Mesendoderm (in vitro differentiated cells): ENCODE measurements at regions not wholly inside any gene's neighbourhood (a gene's known extent, or its start where the extent isn't known, plus 50 kb on each side); places are given as distances from the start of the nearest gene placed in this dataset.

Experiments used
- DNase-seq: peaks from one replicate; pipeline ENCODE4 v3.0.0; 2013
- H2AK5ac ChIP-seq: 2 replicates; pipeline ENCODE4 v1.6.1; 2013; ENCODE audit warnings: low read length, inconsistent platforms
- H2BK120ac ChIP-seq: 2 replicates; pipeline ENCODE4 v1.6.1; 2013; ENCODE audit warnings: low read depth, mild to moderate bottlenecking, low read length, moderate library complexity, mixed read lengths
- H2BK15ac ChIP-seq: replicated peaks from 2 replicates; pipeline ENCODE4 v1.6.1; 2013; ENCODE audit warnings: low read depth, mild to moderate bottlenecking, moderate library complexity
- H2BK5ac ChIP-seq: 2 replicates; pipeline ENCODE4 v1.6.1; 2013; ENCODE audit warnings: low read length, inconsistent platforms
- H3K18ac ChIP-seq: 2 replicates; pipeline ENCODE4 v1.6.1; 2013; ENCODE audit warnings: mild to moderate bottlenecking, low read length, mixed read lengths
- H3K23ac ChIP-seq: one replicate; pipeline ENCODE4 v1.6.1; 2013; ENCODE audit warnings: low read length
- H3K27ac ChIP-seq: 2 replicates; pipeline ENCODE4 v1.5.1; 2013; ENCODE audit warnings: low read depth, mild to moderate bottlenecking, inconsistent platforms, low read length, moderate library complexity
- H3K27me3 ChIP-seq: 2 replicates; pipeline ENCODE4 v1.6.1; 2013; ENCODE audit warnings: low read length, control low read depth, mild to moderate bottlenecking, inconsistent platforms; ENCODE audit not compliant: insufficient read depth, poor library complexity
- H3K36me3 ChIP-seq: 2 replicates; pipeline ENCODE4 v1.6.1; 2013; ENCODE audit warnings: low read length, inconsistent platforms; ENCODE audit not compliant: control insufficient read depth, insufficient read depth
- H3K4ac ChIP-seq: one replicate; pipeline ENCODE4 v1.6.1; 2013; ENCODE audit warnings: low read depth, mild to moderate bottlenecking, low read length, moderate library complexity
- H3K4me1 ChIP-seq: 2 replicates; pipeline ENCODE4 v1.6.1; 2013; ENCODE audit warnings: low read depth, low read length, inconsistent platforms; ENCODE audit not compliant: control insufficient read depth
- H3K4me2 ChIP-seq: 2 replicates; pipeline ENCODE4 v1.6.1; 2013; ENCODE audit warnings: low read length
- H3K4me3 ChIP-seq: 2 replicates; pipeline ENCODE4 v1.5.1; 2013; ENCODE audit warnings: mild to moderate bottlenecking, low read length
- H3K56ac ChIP-seq: one replicate; pipeline ENCODE4 v1.6.1; 2013; ENCODE audit warnings: low read length
- H3K79me1 ChIP-seq: 2 replicates; pipeline ENCODE4 v1.6.1; 2013; ENCODE audit warnings: low read length, inconsistent platforms
- H3K79me2 ChIP-seq: 2 replicates; pipeline ENCODE4 v1.6.1; 2013; ENCODE audit warnings: mild to moderate bottlenecking, low read length; ENCODE audit not compliant: control insufficient read depth, insufficient read depth
- H3K9ac ChIP-seq: 2 replicates; pipeline ENCODE4 v1.6.1; 2013; ENCODE audit warnings: low read length, inconsistent platforms
- H4K5ac ChIP-seq: one replicate; pipeline ENCODE4 v1.6.1; 2013; ENCODE audit warnings: low read length
- H4K8ac ChIP-seq: one replicate; pipeline ENCODE4 v1.6.1; 2013; ENCODE audit warnings: low read depth, mild to moderate bottlenecking, control low read depth, low read length, moderate library complexity
- WGBS: extraction: QIAGEN DNeasy Blood & Tissue Kit; methylation state at CpG from one replicate; pipeline ENCODE4 v1.1.7; 2013; ENCODE audit warnings: low lambda C conversion rate, missing lambda C conversion rate; ENCODE audit not compliant: insufficient coverage; ENCODE audit errors: extremely low coverage; 5-methylcytosine and 5-hydroxymethylcytosine counted together

- Histone ChIP-seq H3K79me1 (no peaks in the 10 kb centered on the region), H3K4ac (no peak overlapping the region), H3K9ac (no peak overlapping the region), H3K79me2 (no peaks in the 10 kb centered on the region), H4K8ac (no peak overlapping the region), H3K27me3 (no peaks in the 10 kb centered on the region), H4K5ac (no peak overlapping the region), H2BK120ac (no peak overlapping the region), H3K27ac (no peak overlapping the region), H3K18ac (no peak overlapping the region), H2AK5ac (no peak overlapping the region), H2BK15ac (no peak overlapping the region), H3K4me1 (no peaks in the 10 kb centered on the region), H3K23ac (no peak overlapping the region), H3K36me3 (no peaks in the 10 kb centered on the region), H3K4me2 (no peak overlapping the region), H2BK5ac (no peak overlapping the region), H3K56ac (no peak overlapping the region), H3K4me3 (no peak overlapping the region)
- DNase-seq = no peak
- WGBS = no CpG with 5 or more reads among the region's 2 CpGs
These were observed 579.7 kb downstream of the PTPRC start for GRCh38 chr1:199218533-199218932.

- Histone ChIP-seq H3K79me1 (no peaks in the 10 kb centered on the region), H2AK5ac (no peak overlapping the region), H3K18ac (no peak overlapping the region), H3K4ac (no peak overlapping the region), H3K4me2 (no peak overlapping the region), H2BK120ac (no peak overlapping the region), H3K4me1 (no peaks in the 10 kb centered on the region), H3K27me3 (no peaks in the 10 kb centered on the region), H3K9ac (no peak overlapping the region), H4K8ac (no peak overlapping the region), H3K56ac (no peak overlapping the region), H3K4me3 (no peak overlapping the region), H4K5ac (no peak overlapping the region), H2BK5ac (no peak overlapping the region), H3K79me2 (no peaks in the 10 kb centered on the region), H3K27ac (no peak overlapping the region), H3K23ac (no peak overlapping the region), H3K36me3 (no peaks in the 10 kb centered on the region), H2BK15ac (no peak overlapping the region)
- no CpG with 5 or more reads among the region's 2 CpGs for WGBS
- no peak for DNase-seq
These were observed 581.2 kb downstream of the PTPRC start for GRCh38 chr1:199220031-199220430.

GRCh38 chr1:199221371-199222150 is 582.7 kb downstream of the PTPRC start:
- WGBS = no CpG with 5 or more reads among the region's 4 CpGs
- Histone ChIP-seq H3K27me3 (no peaks in the 10 kb centered on the region), H3K4ac (no peak overlapping the region), H3K23ac (no peak overlapping the region), H3K79me1 (no peaks in the 10 kb centered on the region), H2BK15ac (no peak overlapping the region), H4K8ac (no peak overlapping the region), H2BK120ac (no peak overlapping the region), H3K4me1 (no peaks in the 10 kb centered on the region), H3K4me2 (no peak overlapping the region), H2AK5ac (no peak overlapping the region), H3K27ac (no peak overlapping the region), H3K79me2 (no peaks in the 10 kb centered on the region), H3K9ac (no peak overlapping the region), H3K4me3 (no peak overlapping the region), H3K56ac (no peak overlapping the region), H4K5ac (no peak overlapping the region), H3K36me3 (no peaks in the 10 kb centered on the region), H2BK5ac (no peak overlapping the region), H3K18ac (no peak overlapping the region)
- DNase-seq = no peak

- Histone ChIP-seq H3K79me1 (no peaks in the 10 kb centered on the region), H3K4me3 (no peak overlapping the region), H2BK120ac (no peak overlapping the region), H3K79me2 (no peaks in the 10 kb centered on the region), H3K36me3 (no peaks in the 10 kb centered on the region), H3K27me3 (no peaks in the 10 kb centered on the region), H2BK5ac (no peak overlapping the region), H2BK15ac (no peak overlapping the region), H3K9ac (no peak overlapping the region), H2AK5ac (no peak overlapping the region), H3K56ac (no peak overlapping the region), H3K4me1 (no peaks in the 10 kb centered on the region), H3K18ac (no peak overlapping the region), H3K23ac (no peak overlapping the region), H3K4me2 (no peak overlapping the region), H4K5ac (no peak overlapping the region), H3K27ac (no peak overlapping the region), H4K8ac (no peak overlapping the region), H3K4ac (no peak overlapping the region)
- no CpG with 5 or more reads among the region's 3 CpGs for WGBS
- no peak for DNase-seq
These were observed 585.1 kb downstream of the PTPRC start for GRCh38 chr1:199223936-199224335.

GRCh38 chr1:199226163-199226562 is 587.3 kb downstream of the PTPRC start:
- H3K9ac ChIP-seq = no peak overlapping the region
- no peak overlapping the region for H3K4ac ChIP-seq
- no peak overlapping the region for H2BK15ac ChIP-seq
- no peak overlapping the region for H3K56ac ChIP-seq
- no peak overlapping the region for H4K8ac ChIP-seq
- H2BK120ac ChIP-seq = no peak overlapping the region
- H3K79me1 ChIP-seq = no peaks in the 10 kb centered on the region
- no peak overlapping the region for H2BK5ac ChIP-seq
- no peaks in the 10 kb centered on the region for H3K36me3 ChIP-seq
- no peaks in the 10 kb centered on the region for H3K4me1 ChIP-seq
- H3K27me3 ChIP-seq = no peaks in the 10 kb centered on the region
- no peaks in the 10 kb centered on the region for H3K79me2 ChIP-seq
- H3K27ac ChIP-seq = no peak overlapping the region
- no peak for DNase-seq
- H3K18ac ChIP-seq = no peak overlapping the region
- WGBS = no CpG with 5 or more reads among the region's 2 CpGs
- H3K4me2 ChIP-seq = no peak overlapping the region
- no peak overlapping the region for H4K5ac ChIP-seq
- H3K4me3 ChIP-seq = no peak overlapping the region
- H3K23ac ChIP-seq = no peak overlapping the region
- no peak overlapping the region for H2AK5ac ChIP-seq

GRCh38 chr1:199242147-199242546 is 603.3 kb downstream of the PTPRC start:
- Histone ChIP-seq H3K23ac (no peak overlapping the region), H3K27ac (no peak overlapping the region), H3K4me2 (no peak overlapping the region), H3K56ac (no peak overlapping the region), H2BK5ac (no peak overlapping the region), H3K4ac (no peak overlapping the region), H4K8ac (no peak overlapping the region), H2BK120ac (no peak overlapping the region), H4K5ac (no peak overlapping the region), H2AK5ac (no peak overlapping the region), H3K18ac (no peak overlapping the region), H3K27me3 (no peaks in the 10 kb centered on the region), H3K9ac (no peak overlapping the region), H2BK15ac (no peak overlapping the region), H3K79me1 (no peaks in the 10 kb centered on the region), H3K4me1 (no peaks in the 10 kb centered on the region), H3K36me3 (no peaks in the 10 kb centered on the region), H3K4me3 (no peak overlapping the region), H3K79me2 (no peaks in the 10 kb centered on the region)
- DNase-seq = no peak
- WGBS = no CpG with 5 or more reads among the region's 2 CpGs
